ENCODE measurements at regions not wholly inside any gene's neighbourhood (a gene's known extent, or its start where the extent isn't known, plus 50 kb on each side); places are given as distances from the start of the nearest gene placed in this dataset.

DNA sequence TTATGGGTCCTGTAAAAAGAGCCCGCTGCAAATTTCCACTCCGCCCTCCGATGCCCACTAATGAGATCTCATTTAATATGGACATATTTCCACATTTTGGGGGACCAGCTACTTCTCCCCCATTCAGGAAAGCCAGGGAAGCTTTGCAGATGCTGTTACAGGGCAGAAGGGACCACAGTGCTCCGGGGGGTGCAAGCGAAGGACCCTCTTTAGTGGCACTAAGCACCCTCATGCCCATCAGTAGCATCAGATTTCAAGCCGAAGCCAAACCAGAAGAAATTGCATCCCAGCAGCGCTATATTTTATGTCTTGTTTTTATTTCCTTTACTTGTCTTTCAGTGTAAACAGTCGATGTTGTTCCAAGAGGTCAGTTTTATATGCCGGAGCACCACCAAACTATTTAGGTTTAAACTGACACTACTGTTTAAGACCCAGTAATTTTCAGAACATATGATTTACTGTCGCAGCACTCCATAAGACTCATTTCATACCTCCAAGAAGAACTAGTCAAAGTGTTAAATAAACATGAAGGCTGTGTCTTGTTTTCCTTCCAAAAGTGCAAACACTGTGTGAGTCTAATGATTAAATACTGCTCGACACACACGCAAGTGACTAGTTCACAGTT, 122.2 kb upstream of the MGMT start:
- intact Hi-C loops (cut with DNase I): no loop called here
- no peak overlapping the region for H3K27ac ChIP-seq
- DNase-seq: no peak
- no peaks in the 10 kb centered on the region for H3K27me3 ChIP-seq
- no peak overlapping the region for H3K4me3 ChIP-seq
- TF ChIP-seq EP300 (IDR thresholded peaks at IDR 0.05) (no peak), POLR2A (IDR thresholded peaks at IDR 0.05) (no peak)
- TF ChIP-seq, protein P1, sequence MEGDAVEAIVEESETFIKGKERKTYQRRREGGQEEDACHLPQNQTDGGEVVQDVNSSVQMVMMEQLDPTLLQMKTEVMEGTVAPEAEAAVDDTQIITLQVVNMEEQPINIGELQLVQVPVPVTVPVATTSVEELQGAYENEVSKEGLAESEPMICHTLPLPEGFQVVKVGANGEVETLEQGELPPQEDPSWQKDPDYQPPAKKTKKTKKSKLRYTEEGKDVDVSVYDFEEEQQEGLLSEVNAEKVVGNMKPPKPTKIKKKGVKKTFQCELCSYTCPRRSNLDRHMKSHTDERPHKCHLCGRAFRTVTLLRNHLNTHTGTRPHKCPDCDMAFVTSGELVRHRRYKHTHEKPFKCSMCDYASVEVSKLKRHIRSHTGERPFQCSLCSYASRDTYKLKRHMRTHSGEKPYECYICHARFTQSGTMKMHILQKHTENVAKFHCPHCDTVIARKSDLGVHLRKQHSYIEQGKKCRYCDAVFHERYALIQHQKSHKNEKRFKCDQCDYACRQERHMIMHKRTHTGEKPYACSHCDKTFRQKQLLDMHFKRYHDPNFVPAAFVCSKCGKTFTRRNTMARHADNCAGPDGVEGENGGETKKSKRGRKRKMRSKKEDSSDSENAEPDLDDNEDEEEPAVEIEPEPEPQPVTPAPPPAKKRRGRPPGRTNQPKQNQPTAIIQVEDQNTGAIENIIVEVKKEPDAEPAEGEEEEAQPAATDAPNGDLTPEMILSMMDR (IDR thresholded peaks at IDR 0.05): no peak
- WGBS, 3 donors: 58 to 68% (median 65%) methylated on average over 12 of the region's 12 CpGs
- H3K9me3 ChIP-seq: no peaks in the 10 kb centered on the region
- H3K4me1 ChIP-seq (ENCODE audit: insufficient read depth): no peaks in the 10 kb centered on the region
- H3K36me3 ChIP-seq: no peaks in the 10 kb centered on the region

DNA sequence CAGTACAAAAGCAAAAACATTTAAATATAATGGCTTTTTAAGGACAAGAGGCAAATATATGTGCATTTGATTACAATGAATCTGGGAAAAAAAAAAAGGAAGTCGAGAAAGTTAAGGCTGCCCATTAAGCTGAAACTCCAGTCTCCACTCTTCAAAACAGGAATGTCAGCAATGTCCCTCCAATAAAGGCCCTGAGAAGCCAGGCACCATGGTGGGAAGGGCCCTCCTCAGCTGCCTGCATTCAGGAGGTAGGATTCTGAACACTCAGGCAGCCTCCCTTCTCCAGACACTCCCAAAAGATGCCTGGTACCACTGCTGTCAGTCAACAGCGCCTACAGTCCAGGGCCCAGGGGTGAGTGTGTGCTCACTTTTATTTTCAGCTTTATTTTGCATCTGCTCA, 121.3 kb upstream of the MGMT start:
- Histone ChIP-seq H3K4me3 (no peak overlapping the region), H3K4me1 (ENCODE audit: insufficient read depth) (no peaks in the 10 kb centered on the region), H3K27me3 (no peaks in the 10 kb centered on the region), H3K9me3 (no peaks in the 10 kb centered on the region), H3K36me3 (no peaks in the 10 kb centered on the region), H3K27ac (no peak overlapping the region)
- TF ChIP-seq, protein P1 (IDR thresholded peaks at IDR 0.05): no peak
- TF ChIP-seq POLR2A (IDR thresholded peaks at IDR 0.05) (no peak), EP300 (IDR thresholded peaks at IDR 0.05) (no peak)
- intact Hi-C loops (cut with DNase I): no loop called here
- DNase-seq: no peak
- 86 to 93% (median 88%) methylated on average over 2 of the region's 2 CpGs for WGBS, 3 donors

- 85 to 94% (median 87%) methylated on average over 11 of the region's 11 CpGs for WGBS, 3 donors
- no peaks in the 10 kb centered on the region for H3K36me3 ChIP-seq
- no peak for DNase-seq
- H3K4me1 ChIP-seq (ENCODE audit: insufficient read depth): no peaks in the 10 kb centered on the region
- no peak overlapping the region for H3K4me3 ChIP-seq
- no peak overlapping the region for H3K27ac ChIP-seq
- no peaks in the 10 kb centered on the region for H3K27me3 ChIP-seq
- no peak for TF ChIP-seq EP300 (IDR thresholded peaks at IDR 0.05)
- TF ChIP-seq POLR2A (IDR thresholded peaks at IDR 0.05): no peak
- TF ChIP-seq, protein P1 (IDR thresholded peaks at IDR 0.05): no peak
- intact Hi-C loops (cut with DNase I): no loop called here
- H3K9me3 ChIP-seq: no peaks in the 10 kb centered on the region
These were observed 116.4 kb upstream of the MGMT start for GRCh38 chr10:129350690-129351089.

- H3K27ac ChIP-seq: no peak overlapping the region
- no peak overlapping the region for H3K4me3 ChIP-seq
- no peaks in the 10 kb centered on the region for H3K27me3 ChIP-seq
- no peaks in the 10 kb centered on the region for H3K4me1 ChIP-seq (ENCODE audit: insufficient read depth)
- no peak for DNase-seq
- TF ChIP-seq, protein P1 (IDR thresholded peaks at IDR 0.05): no peak
- TF ChIP-seq POLR2A (IDR thresholded peaks at IDR 0.05) (no peak), EP300 (IDR thresholded peaks at IDR 0.05) (no peak)
- H3K36me3 ChIP-seq: no peaks in the 10 kb centered on the region
- peaks cover 0 to 4% of the 10 kb centered on the region in 2 donors for H3K9me3 ChIP-seq
- WGBS, 3 donors: 25 to 49% (median 28%) methylated on average over 16 of the region's 16 CpGs
- intact Hi-C loops (cut with DNase I): loop anchor here in 1 of 4 donors (1.0 kb wide), 1 partner anchor 27 kb away; no protein-coding TSS in a partner anchor
These were observed 113.9 kb upstream of the MGMT start for GRCh38 chr10:129353101-129353500.

Data from ovary (tissue), 7 donors.